ENCODE measurements at regions not wholly inside any gene's neighbourhood (a gene's known extent, or its start where the extent isn't known, plus 50 kb on each side); places are given as distances from the start of the nearest gene placed in this dataset.
"Not testable (repeated sequence)": the region's sequence is repeated elsewhere in the genome, so short reads cannot be mapped to it uniquely, and the experiment has no call there.

- not testable (repeated sequence) for H3K4me1 ChIP-seq (ENCODE audit: control insufficient read depth, insufficient read depth, low read length); H3K9ac ChIP-seq (ENCODE audit: low read depth, low read length); H3K4me3 ChIP-seq (ENCODE audit: low read length); H3K27me3 ChIP-seq (ENCODE audit: control insufficient read depth, insufficient read depth, low read length); H3K4me2 ChIP-seq (ENCODE audit: low read length); H3K36me3 ChIP-seq (ENCODE audit: insufficient read depth, low read length); H3K9me3 ChIP-seq (replicated peaks; ENCODE audit: low read length)
Observed at GRCh38 chr13:65675383-65675782, 1554.8 kb downstream of the PCDH9 start.

DNA sequence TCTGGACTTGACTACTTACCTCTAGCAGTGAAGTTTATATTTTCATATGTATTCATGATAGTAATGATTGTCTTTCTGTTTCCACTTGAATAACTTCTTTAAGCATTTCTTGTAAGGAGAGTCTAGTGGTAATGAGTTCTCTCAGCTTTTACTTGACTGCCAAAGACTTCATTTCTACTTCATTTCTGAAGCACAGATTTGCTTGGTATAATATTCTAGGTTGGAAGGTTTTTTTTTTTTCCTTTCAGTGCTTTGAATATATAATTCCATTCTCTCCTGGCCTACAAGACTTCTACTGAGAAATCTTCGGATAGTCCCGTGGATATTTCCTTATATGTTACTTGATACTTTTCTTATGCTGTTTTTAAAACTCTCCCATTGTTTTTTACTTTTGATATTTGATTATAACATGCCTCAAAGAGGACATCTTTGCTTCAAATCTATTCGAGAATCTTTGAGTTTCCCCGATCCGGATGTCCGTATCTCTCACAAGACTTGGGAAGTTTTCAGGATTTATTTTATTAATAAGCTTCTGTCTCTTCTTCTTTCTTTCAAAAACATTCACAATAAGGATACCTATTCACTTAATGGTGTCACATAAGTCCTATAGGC is 1560.0 kb downstream of the PCDH9 start:
- no peaks in the 10 kb centered on the region for H3K4me1 ChIP-seq (ENCODE audit: control insufficient read depth, insufficient read depth, low read length)
- H3K4me3 ChIP-seq (ENCODE audit: low read length): no peak overlapping the region
- no peak overlapping the region for H3K9ac ChIP-seq (ENCODE audit: low read depth, low read length)
- H3K4me2 ChIP-seq (ENCODE audit: low read length): no peak overlapping the region
- H3K27me3 ChIP-seq (ENCODE audit: control insufficient read depth, insufficient read depth, low read length): no peaks in the 10 kb centered on the region
- H3K9me3 ChIP-seq (replicated peaks; ENCODE audit: low read length): no peaks in the 10 kb centered on the region
- H3K36me3 ChIP-seq (ENCODE audit: insufficient read depth, low read length): no peaks in the 10 kb centered on the region

DNA sequence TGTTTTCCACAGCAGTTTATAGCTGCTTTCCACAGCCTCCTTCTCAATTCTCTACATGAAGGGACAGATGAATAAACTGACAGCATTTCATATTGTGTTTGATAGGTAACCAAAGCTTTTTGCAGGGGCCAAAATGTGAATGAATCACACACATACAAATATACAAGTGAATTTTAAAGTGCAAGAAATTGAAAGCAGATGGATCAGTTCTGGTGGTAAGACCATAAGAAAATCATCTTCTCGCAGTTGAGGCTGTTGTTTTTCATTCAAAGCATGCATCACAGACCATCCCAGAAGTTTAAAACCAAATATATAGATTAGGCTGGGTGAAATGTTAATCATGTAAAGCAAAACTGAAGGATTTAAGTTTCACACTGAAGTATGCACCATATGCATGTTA is 1569.4 kb downstream of the PCDH9 start:
- Histone ChIP-seq H3K36me3 (ENCODE audit: insufficient read depth, low read length) (no peaks in the 10 kb centered on the region), H3K4me3 (ENCODE audit: low read length) (no peak overlapping the region), H3K9me3 (replicated peaks; ENCODE audit: low read length) (no peaks in the 10 kb centered on the region), H3K4me2 (ENCODE audit: low read length) (no peak overlapping the region), H3K9ac (ENCODE audit: low read depth, low read length) (no peak overlapping the region), H3K27me3 (ENCODE audit: control insufficient read depth, insufficient read depth, low read length) (no peaks in the 10 kb centered on the region), H3K4me1 (ENCODE audit: control insufficient read depth, insufficient read depth, low read length) (no peaks in the 10 kb centered on the region)

DNA sequence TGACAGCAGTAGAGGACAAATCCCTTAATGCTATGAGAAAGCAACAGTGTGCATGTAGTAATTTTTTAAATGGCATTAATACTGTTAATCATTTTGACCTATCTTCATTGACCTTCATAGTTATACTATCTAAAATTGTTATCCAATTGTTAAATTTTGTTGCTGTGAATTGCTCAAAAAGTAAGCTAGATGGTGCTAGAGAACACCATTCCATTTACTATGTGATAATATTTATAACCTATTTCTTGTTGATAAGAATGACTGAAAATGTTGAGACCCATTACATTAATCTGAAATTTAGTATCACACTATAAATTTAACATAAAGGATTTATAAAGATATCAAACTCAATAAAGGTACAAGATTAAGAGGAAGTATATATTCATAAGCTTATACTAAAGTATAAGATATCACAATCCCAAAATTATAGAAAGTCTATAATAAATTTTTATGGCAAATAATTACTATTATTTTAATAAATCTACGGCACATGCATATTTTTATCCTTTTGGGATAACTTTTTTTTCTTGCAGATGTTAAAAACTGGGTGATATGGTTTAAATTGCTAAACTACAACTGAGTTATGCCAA is 1573.3 kb downstream of the PCDH9 start:
- Histone ChIP-seq H3K4me1 (ENCODE audit: control insufficient read depth, insufficient read depth, low read length) (no peaks in the 10 kb centered on the region), H3K4me2 (ENCODE audit: low read length) (no peak overlapping the region), H3K27me3 (ENCODE audit: control insufficient read depth, insufficient read depth, low read length) (no peaks in the 10 kb centered on the region), H3K9ac (ENCODE audit: low read depth, low read length) (no peak overlapping the region), H3K4me3 (ENCODE audit: low read length) (no peak overlapping the region), H3K36me3 (ENCODE audit: insufficient read depth, low read length) (no peaks in the 10 kb centered on the region), H3K9me3 (replicated peaks; ENCODE audit: low read length) (no peaks in the 10 kb centered on the region)

GRCh38 chr13:65653613-65654012 is 1576.5 kb downstream of the PCDH9 start:
- no peak overlapping the region for H3K4me3 ChIP-seq (ENCODE audit: low read length)
- no peaks in the 10 kb centered on the region for H3K4me1 ChIP-seq (ENCODE audit: control insufficient read depth, insufficient read depth, low read length)
- H3K4me2 ChIP-seq (ENCODE audit: low read length): no peak overlapping the region
- no peaks in the 10 kb centered on the region for H3K9me3 ChIP-seq (replicated peaks; ENCODE audit: low read length)
- H3K36me3 ChIP-seq (ENCODE audit: insufficient read depth, low read length): no peaks in the 10 kb centered on the region
- no peaks in the 10 kb centered on the region for H3K27me3 ChIP-seq (ENCODE audit: control insufficient read depth, insufficient read depth, low read length)
- no peak overlapping the region for H3K9ac ChIP-seq (ENCODE audit: low read depth, low read length)

DNA sequence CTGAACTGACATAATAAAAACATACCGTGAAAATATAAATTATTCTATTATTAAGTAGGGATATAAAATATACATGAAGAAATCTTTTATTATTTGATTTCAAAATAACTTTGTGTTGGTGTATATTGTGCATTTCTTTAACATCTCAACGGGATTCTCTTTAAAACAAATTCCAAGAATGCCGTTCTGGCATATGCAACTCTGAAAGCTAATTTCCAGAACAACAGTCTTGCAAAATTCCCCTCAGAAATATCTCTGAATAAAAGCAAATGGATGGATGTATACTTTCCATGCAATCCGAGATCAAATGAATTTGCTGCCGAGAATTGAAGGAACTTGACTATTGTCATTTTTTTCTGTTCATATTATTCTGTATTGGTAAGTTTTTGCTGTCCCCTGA is 1579.8 kb downstream of the PCDH9 start:
- no peaks in the 10 kb centered on the region for H3K36me3 ChIP-seq (ENCODE audit: insufficient read depth, low read length)
- no peaks in the 10 kb centered on the region for H3K27me3 ChIP-seq (ENCODE audit: control insufficient read depth, insufficient read depth, low read length)
- H3K9me3 ChIP-seq (replicated peaks; ENCODE audit: low read length): no peaks in the 10 kb centered on the region
- H3K9ac ChIP-seq (ENCODE audit: low read depth, low read length): no peak overlapping the region
- H3K4me2 ChIP-seq (ENCODE audit: low read length): no peak overlapping the region
- H3K4me3 ChIP-seq (ENCODE audit: low read length): no peak overlapping the region
- no peaks in the 10 kb centered on the region for H3K4me1 ChIP-seq (ENCODE audit: control insufficient read depth, insufficient read depth, low read length)

- H3K4me2 ChIP-seq (ENCODE audit: low read length): no peak overlapping the region
- no peaks in the 10 kb centered on the region for H3K9me3 ChIP-seq (replicated peaks; ENCODE audit: low read length)
- H3K9ac ChIP-seq (ENCODE audit: low read depth, low read length): no peak overlapping the region
- H3K4me1 ChIP-seq (ENCODE audit: control insufficient read depth, insufficient read depth, low read length): no peaks in the 10 kb centered on the region
- no peaks in the 10 kb centered on the region for H3K27me3 ChIP-seq (ENCODE audit: control insufficient read depth, insufficient read depth, low read length)
- no peaks in the 10 kb centered on the region for H3K36me3 ChIP-seq (ENCODE audit: insufficient read depth, low read length)
- H3K4me3 ChIP-seq (ENCODE audit: low read length): no peak overlapping the region
Observed at GRCh38 chr13:65642996-65643395, 1587.1 kb downstream of the PCDH9 start.

- Histone ChIP-seq H3K4me1 (ENCODE audit: control insufficient read depth, insufficient read depth, low read length) (no peaks in the 10 kb centered on the region), H3K27me3 (ENCODE audit: control insufficient read depth, insufficient read depth, low read length) (no peaks in the 10 kb centered on the region), H3K4me3 (ENCODE audit: low read length) (no peak overlapping the region), H3K4me2 (ENCODE audit: low read length) (no peak overlapping the region), H3K36me3 (ENCODE audit: insufficient read depth, low read length) (no peaks in the 10 kb centered on the region), H3K9me3 (replicated peaks; ENCODE audit: low read length) (no peaks in the 10 kb centered on the region), H3K9ac (ENCODE audit: low read depth, low read length) (no peak overlapping the region)
Observed at GRCh38 chr13:65642301-65642700, 1587.8 kb downstream of the PCDH9 start.

- H3K9ac ChIP-seq (ENCODE audit: low read depth, low read length): no peak overlapping the region
- no peaks in the 10 kb centered on the region for H3K27me3 ChIP-seq (ENCODE audit: control insufficient read depth, insufficient read depth, low read length)
- no peaks in the 10 kb centered on the region for H3K36me3 ChIP-seq (ENCODE audit: insufficient read depth, low read length)
- no peak overlapping the region for H3K4me2 ChIP-seq (ENCODE audit: low read length)
- no peaks in the 10 kb centered on the region for H3K4me1 ChIP-seq (ENCODE audit: control insufficient read depth, insufficient read depth, low read length)
- no peaks in the 10 kb centered on the region for H3K9me3 ChIP-seq (replicated peaks; ENCODE audit: low read length)
- H3K4me3 ChIP-seq (ENCODE audit: low read length): no peak overlapping the region
Observed at GRCh38 chr13:65638572-65639168, 1591.5 kb downstream of the PCDH9 start.

GRCh38 chr13:65633806-65634205 is 1596.3 kb downstream of the PCDH9 start:
- H3K4me2 ChIP-seq (ENCODE audit: low read length): no peak overlapping the region
- no peaks in the 10 kb centered on the region for H3K4me1 ChIP-seq (ENCODE audit: control insufficient read depth, insufficient read depth, low read length)
- H3K27me3 ChIP-seq (ENCODE audit: control insufficient read depth, insufficient read depth, low read length): no peaks in the 10 kb centered on the region
- no peaks in the 10 kb centered on the region for H3K9me3 ChIP-seq (replicated peaks; ENCODE audit: low read length)
- no peak overlapping the region for H3K4me3 ChIP-seq (ENCODE audit: low read length)
- H3K36me3 ChIP-seq (ENCODE audit: insufficient read depth, low read length): no peaks in the 10 kb centered on the region
- no peak overlapping the region for H3K9ac ChIP-seq (ENCODE audit: low read depth, low read length)

DNA sequence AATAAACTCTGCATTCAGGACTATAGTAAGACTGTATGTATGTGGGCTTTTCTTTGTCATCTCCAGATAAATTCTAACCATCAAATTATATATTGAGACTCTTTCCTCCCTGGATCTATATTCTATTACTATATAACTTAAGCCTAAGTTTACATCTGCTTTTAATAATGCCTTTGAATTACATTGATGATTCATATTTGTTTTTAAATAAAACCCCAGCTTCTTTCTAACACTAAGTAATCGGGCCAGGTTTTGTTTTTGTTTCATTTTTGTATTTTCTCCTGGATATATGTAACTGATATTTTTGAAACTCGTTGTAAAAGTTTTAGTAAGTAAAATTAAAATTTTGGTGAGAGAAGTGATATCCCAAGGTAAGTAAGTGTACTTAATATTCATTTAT is 1599.1 kb downstream of the PCDH9 start:
- no peaks in the 10 kb centered on the region for H3K36me3 ChIP-seq (ENCODE audit: insufficient read depth, low read length)
- no peaks in the 10 kb centered on the region for H3K4me1 ChIP-seq (ENCODE audit: control insufficient read depth, insufficient read depth, low read length)
- no peak overlapping the region for H3K4me3 ChIP-seq (ENCODE audit: low read length)
- peak overlapping the region; percentile 52 for H3K4me2 ChIP-seq (ENCODE audit: low read length)
- no peaks in the 10 kb centered on the region for H3K9me3 ChIP-seq (replicated peaks; ENCODE audit: low read length)
- H3K27me3 ChIP-seq (ENCODE audit: control insufficient read depth, insufficient read depth, low read length): no peaks in the 10 kb centered on the region
- H3K9ac ChIP-seq (ENCODE audit: low read depth, low read length): no peak overlapping the region

- Histone ChIP-seq H3K4me2 (ENCODE audit: low read length) (no peak overlapping the region), H3K4me3 (ENCODE audit: low read length) (no peak overlapping the region), H3K27me3 (ENCODE audit: control insufficient read depth, insufficient read depth, low read length) (no peaks in the 10 kb centered on the region), H3K9me3 (replicated peaks; ENCODE audit: low read length) (no peaks in the 10 kb centered on the region), H3K4me1 (ENCODE audit: control insufficient read depth, insufficient read depth, low read length) (no peaks in the 10 kb centered on the region), H3K9ac (ENCODE audit: low read depth, low read length) (no peak overlapping the region), H3K36me3 (ENCODE audit: insufficient read depth, low read length) (no peaks in the 10 kb centered on the region)
Observed at GRCh38 chr13:65629926-65630325, 1600.2 kb downstream of the PCDH9 start.

All from skeletal muscle satellite cell (primary cell).